NOMO-1 treated with dmso at 0.1 percent for 144 hours (cell line): ENCODE measurements at regions not wholly inside any gene's neighbourhood (a gene's known extent, or its start where the extent isn't known, plus 50 kb on each side); places are given as distances from the start of the nearest gene placed in this dataset.

Source experiments
- DNase-seq: peaks from one replicate; lab custom pipeline; 2025; ENCODE audit not compliant: unreplicated experiment; lab: John Stamatoyannopoulos, UW

DNA sequence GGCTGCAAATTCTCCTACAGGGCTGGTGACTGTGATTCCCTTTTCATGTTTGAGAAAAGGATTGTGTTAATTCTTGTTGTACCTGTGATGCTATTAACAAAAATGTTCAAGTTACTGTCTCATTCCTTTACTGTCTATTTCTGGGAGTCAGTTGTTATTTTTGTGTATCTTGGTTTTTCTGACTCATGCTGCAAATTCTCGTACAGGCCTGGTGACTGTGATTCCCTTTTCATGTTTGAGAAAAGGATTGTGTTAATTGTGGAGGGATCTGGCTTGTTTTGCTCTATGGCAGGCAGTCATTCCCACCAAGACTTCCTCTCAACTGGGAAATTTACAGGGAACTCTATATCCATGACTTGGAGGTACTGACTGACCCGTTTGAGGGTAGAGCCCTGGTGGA, 693.4 kb upstream of the INTU start:
- DNase-seq: no peak

DNA sequence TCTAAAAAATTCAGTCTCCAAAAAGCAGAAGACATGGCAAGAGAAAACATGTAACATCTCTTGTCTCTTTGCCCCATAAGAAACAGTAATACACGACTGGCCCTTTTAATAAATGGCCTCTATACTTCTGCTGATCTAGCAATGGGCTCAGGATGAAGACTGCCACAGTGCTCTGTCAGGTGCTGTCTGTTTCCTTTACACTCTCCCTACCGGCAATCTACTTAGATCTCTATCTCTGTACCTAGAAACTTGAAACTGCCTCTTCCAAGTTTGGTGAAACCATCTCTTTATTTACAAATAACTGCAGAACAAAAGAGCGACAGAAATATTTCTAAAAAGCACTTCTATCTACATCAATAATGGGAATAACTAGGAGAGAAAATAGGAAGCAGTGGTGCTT, 685.2 kb upstream of the INTU start:
- no peak for DNase-seq

DNA sequence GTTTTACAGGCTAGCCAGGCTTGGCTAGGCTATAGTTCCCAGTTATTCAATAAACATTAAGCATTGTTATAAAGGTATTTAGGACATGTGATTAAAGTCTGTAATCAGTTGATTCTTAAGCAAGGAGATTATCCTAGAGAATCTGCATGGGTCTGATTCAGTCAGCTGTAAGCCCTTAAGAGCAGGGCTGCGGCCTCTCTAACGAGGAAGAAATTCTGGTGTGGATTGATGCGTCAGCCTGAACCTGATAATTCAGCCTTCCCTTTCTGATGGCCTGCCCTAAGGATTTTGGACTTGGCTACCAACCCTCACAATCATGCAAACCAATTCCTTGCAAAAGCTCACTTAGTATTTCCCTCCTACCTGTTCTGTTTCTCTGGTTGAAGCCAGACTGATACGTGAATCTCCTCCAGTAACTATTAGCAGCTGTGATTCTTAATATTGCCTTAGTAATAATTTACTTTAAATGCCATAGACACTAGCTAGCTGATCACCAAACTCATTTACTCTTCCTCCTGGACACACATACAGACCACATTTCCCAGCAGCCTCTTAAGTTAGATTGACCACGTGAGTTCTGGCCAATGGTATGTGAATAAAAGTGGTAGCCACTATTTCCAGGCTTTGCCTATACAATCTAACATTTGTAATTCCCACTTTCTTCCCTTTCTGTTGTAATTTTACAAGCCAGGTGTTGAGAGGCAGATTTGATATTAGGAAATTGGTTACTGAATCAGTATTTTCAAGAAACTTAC, 678.0 kb upstream of the INTU start:
- no peak for DNase-seq

DNA sequence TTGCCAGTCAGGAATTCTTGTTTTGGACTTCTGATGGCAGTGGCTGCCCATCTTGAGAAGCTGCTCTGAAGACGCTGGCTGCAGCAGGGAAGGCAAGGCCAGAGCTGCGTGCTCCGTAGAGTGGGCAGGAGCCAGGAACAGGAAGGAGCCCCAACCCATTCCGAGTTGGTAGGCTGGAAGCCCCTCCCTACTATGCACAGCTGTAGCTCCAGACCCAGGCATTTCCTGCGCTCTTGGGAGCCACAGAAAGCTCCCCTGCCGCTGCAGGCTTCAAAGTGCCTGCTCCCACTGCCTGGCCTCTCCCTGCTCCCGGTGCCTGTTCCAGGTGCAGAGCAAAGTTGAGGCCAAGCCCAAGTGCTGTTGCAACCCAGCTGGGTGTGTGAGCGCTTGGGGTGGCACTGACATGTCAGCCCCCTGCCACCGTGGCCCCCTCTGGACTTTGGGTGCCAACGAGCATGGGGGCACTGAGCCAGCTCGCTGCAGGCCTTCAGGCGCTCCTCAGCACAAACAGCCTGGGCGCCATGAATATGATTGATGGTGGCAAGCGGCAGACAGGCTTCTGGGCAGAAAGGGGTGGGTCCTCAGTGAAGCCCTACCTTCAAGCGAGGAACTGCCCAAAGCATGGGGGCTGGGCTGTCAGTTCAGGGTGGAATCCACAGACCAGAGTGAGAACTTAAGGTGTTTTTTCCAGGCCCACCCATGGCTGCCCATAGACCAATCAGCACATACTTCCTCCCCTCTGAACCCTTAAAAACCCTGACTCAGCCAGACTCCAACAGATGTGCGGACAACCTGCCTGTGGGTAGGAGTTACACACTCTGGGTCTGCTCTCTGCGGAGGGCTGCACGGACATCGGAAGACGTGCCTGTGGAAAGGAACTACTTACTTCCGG, 677.2 kb upstream of the INTU start:
- DNase-seq: no peak

DNA sequence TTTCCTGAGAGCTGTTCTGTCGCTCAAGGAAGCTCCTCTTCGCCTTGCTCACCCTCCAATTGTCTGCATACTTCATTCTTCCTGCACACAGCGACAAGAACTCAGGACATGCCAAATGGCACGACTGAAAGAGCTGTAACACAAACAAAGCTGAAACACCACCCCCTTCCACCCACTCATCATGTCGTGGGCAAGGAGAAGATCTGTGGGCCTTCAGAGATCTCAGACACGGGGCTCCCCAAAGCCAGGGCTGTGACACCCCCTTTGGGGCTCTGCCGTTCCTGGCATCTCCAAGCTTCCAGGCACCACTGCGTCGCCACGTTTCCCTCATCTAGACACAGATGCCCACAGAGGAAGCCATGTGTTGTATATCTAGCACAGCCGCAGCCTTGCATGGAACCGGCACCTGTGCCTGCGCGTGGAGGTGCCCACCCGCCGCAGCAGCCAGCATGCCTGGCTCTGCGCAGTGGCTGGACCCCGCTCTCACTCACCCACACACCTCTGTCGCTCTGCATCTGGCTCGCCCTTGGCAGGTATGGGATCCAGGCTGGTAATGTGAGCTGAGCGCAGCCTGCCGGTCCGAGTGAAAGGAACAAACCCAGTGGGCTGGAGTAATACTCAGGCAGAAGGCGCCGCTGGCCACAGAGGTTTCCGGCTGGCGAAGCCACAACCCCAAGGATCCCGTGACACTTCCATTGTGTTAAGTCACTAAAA, 676.4 kb upstream of the INTU start:
- DNase-seq: no peak

DNA sequence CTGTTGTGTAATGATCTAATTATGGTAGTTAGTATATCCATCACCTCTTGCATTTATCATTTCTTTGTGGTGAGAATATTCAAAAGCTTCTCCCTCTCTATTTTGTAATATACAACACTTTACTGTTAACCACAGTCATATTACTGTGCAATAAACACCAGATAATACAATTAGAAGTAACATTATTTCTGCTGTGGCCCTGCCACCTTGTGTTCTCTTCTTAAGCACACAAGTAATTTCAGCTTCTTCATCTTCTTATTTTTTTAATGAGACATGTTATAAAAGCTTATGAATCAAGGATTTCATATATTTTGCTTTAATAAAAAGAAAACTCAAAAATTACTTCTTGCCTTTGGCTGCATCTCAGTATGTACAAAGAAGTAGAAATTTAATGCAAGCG, 675.2 kb upstream of the INTU start:
- DNase-seq: no peak

DNA sequence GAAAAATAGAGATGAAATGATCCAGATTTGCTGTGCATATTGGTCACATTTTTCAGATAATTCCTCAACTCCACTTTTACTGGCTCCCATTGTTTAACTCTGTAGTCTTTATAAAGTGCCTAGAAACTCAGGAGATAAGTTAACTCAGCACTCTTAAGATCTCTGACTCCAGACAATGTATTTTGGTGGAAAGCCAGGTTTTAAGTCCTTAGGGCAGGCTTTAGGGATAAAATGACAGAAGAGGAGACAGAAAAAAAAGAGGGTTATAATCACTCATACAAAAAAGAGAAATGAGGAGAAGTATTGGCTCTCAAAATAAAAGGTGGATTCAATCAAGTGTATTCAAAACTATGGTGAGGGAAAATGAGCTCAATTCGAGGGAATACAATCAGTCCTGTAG, 674.8 kb upstream of the INTU start:
- no peak for DNase-seq

DNA sequence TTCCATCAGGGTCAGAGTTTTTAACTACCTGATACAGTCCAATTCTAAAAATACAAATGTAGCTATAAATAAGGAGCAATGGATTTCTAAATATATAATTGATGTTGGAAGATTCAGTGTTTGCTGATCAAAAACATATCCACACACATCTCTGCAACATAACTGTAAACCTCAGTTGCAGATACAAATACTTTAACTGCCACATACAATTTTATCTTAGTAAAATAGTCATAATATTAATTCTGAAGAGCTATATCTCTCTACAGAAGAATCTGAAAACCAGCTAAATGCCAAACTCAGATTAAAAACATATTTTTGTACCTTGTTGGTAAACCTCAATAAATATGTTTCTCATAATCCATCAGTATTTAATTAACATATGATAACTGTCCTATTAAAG, 674.3 kb upstream of the INTU start:
- no peak for DNase-seq

DNA sequence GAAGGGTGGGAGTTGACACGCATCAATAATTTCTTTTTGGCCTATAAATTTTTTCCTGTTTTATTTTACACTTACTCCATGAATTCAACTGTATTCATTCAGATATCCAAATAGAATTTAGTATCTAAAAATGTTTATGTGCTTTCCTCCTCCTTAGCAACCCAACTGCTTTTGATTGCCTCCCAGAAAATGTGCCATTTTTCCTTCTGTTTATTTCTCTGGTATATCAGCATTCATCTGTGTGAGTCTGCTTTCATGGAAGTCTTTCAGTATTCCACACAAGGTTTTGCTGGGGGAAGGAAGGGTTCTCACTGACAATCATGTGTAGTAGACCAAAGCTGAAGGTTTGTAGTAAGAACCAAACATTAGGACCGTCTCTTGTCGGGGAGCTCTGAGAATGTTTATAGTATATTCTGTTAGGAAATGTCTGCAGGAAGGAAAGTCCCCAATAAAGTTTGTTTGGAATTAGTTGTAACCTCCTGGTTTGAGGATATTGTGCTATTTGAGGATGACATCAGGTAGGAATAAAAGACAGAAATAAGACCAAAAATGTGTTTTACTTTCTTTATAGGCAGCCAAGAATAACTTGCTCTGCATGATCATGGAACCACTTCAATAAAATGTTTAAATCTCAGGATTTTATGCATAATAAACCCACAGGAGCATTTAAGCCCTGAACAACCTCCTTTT, 673.6 kb upstream of the INTU start:
- DNase-seq: no peak

DNA sequence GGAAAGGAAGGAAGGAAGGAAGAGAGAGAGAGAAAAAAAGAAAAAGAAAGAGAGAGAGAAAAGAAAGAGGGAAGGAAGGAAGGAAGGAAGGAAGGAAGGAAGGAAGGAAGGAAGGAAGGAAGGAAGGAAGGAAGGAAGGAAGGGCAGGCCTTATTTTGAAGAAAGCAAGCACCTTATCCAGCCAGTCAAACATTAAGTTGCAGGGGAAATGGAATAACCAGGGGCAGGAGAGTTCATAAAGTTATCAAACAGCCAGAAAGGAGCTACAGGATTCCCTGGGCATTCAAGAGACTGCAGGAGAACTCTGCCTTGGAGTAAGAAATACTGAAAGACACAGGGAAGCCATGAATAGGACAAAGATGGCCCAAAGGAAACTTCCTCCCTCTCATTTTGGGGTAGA, 672.0 kb upstream of the INTU start:
- no peak for DNase-seq

DNA sequence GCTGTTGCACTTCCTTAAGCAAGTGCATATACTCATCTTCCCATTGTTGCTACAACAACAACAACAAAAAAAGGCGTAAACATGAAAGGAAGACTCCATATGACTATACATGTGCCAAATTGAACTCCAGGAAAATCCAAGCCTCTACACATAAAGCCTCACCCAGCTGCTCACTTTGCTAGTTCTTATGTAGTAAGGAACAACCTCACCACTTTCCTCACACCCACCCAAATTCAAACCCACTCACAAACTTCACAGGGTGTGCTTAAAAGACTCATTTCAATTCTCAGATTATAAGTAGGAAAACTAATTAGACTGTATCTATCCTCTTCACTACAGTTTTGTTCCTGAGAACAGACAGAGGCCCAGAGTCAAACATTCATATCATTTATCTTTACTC, 671.1 kb upstream of the INTU start:
- DNase-seq: no peak

DNA sequence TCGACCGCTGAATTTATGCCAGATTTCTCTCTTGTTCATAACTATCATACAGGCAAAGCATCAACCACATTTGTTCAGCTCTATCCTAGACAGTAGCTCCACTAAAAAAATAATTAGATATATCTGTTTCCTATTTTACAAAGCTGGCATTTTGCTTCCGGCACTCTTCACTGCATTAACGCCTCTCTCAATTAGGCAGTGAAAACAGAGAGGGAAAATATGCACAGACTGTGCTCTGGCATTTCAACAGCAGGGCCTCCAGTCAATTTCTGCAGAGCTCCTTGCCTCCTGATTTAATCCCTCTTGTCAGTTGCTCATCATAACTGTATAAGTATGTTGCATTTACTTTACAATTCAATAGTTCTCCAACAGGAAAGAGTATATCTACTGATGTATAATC, 666.9 kb upstream of the INTU start:
- no peak for DNase-seq

DNA sequence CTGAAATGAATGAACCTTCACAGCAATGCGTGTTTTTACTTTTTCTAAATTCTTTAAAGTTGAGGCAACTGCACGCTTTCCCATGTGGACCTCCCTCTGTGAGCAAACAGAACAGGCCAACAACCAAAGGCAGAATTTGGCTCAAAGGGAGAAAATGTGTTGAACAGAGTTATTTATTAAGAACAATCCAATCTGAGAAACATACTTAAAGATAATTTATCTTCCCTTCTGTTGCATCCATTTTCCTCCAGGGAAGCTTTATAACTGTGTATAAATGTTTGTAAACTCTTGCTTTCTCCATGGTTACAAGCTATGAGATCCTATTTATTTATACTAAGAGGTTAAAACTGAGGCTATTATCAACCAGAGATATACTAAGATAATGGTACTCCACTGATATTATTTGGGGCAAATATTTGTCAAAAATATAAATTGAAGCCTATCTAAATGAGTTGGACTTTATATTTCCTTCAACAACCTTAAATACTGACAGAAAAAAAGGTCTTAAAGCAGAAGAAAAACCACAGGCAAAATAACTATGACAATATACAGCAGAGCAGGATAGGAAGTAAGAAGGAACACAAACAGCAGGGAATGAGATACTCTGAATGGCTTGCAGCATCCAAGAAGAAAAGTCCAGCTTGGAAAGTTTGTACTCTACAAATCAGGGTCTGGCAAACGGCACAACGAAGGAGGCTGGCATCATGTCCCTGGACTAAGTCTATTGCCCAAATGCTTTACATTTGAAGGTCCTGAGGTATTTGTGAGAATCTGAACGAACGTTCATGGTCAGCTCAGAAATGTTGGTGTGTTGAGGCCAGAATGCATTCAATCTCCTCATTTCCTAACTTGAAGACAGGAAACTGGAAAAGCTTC, 663.2 kb upstream of the INTU start:
- no peak for DNase-seq

DNA sequence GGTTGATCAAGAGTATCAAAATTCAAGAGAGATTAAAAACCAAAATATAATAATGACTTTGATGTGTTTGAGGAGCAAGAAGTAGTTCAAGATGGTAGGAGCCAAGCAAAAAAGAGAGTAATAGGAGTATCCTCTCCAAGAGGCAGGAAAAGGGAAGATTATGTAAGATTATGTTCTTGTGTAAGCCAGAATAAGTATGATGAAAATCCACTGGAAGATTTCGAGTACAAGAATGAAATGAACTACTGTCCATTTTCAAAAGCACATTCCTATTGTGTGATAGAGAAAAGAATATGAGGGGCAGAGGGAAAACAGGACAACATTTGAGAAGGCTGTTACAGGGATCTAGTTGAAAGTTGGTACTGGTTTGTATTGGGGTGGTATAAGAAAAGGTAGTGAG, 659.6 kb upstream of the INTU start:
- DNase-seq: no peak

DNA sequence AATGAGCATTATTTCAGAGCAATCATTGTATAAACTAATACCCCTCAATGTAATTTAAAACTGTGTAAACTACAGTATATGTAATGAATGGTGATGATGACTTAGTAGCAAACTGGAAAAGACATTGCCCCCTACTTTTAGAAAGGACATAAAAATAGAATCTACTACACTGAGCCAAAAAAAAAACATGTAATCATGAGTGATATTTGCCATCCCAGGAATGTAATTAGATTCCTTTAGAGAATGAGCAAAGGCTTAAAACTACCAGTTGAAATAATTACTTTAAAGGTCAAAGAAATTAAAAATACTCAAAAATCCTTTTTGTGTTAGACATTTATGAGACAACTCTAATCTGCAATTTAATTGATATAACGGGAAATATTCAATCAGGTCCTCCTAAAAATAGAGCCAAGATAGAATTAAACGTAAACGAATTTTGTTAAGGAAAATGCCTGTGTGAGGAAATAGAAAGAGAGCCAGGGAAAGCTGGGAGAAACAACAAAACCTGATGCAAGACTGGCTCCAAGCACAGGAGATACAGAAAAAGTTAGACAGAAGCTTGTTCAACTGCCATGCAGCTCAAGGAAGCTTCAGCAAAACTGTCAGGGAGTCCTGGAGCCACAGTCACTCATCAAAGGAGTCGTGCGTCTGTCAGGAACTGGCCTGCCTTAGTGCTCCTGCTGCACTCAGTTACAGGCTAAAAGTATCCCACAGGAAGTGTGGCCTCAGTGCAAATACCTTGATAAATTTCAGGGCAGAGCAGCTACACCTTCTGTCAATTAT, 655.7 kb upstream of the INTU start:
- DNase-seq: no peak

DNA sequence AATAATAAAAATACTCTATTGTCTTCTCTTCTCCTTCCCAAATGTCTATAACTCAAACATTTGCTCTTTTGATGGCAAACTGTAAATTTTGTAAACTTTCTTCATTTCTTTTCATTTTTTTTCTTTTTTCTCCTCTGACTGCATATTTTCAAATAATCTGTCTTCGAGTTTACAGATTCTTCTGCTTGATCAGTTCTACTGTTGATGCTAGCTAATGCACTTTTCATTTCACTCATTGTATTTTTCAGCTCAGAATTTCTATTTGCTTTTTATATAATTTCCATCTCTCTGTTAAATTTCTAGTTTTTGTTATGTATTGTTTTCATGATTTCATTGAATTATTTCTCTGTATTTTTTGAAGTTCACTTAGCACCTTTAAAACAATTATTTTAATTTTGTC, 646.8 kb upstream of the INTU start:
- no peak for DNase-seq

DNA sequence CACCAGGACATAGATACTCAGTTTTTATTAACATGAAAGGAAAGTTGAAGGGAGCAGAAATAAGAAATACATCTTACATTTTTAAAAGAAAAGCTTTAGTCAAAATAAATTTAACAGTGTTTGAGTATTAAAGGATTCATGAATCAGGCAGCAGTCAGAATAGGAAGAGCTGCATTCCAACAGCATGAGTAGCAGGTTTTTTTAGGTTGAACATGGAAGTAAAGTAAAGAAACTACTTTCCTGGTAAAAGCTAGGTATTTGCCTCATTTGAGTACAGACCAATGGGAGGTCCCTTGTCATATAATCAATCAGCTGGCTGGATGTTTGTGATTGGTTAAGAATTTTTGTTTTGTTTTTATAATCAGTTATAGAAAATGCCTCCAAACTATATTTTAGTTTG, 645.9 kb upstream of the INTU start:
- no peak for DNase-seq

DNA sequence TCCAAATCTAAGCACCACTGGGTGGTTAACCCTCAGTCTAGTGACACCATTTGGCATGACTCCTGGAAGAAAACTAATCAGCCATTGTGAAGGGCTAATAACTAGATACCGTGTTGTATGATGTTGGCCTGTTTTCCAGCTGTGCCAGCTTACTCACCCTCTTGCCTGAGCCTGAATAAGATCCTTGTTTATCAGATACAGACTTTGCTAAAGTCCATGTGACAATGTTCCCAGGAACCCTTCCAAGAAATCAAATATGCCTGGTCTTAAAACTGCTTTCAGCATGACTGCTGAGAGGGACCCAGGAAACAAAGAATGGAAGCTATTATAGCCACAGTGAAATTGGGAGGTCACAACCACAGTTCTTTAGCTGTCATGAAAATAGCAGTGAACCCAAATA, 640.8 kb upstream of the INTU start:
- DNase-seq: no peak

DNA sequence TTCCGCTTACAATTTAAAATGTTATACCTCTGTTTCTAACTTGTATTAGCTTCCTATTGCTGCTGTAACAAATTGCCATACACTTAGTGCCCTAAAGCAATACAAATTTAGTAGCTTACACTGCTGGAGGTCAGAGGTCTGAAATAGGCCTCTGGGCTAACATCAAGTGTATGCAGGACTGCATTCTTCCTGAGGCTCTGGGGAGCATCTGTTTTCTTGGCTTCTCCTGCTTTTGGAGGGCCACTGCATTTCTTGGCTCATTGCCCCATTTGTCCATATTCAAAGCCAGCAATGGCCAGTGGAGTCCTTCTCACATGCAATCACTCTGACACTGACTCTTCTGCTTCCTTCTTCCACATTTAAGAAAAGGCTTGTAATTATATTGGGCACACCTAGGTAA, 639.8 kb upstream of the INTU start:
- no peak for DNase-seq

DNA sequence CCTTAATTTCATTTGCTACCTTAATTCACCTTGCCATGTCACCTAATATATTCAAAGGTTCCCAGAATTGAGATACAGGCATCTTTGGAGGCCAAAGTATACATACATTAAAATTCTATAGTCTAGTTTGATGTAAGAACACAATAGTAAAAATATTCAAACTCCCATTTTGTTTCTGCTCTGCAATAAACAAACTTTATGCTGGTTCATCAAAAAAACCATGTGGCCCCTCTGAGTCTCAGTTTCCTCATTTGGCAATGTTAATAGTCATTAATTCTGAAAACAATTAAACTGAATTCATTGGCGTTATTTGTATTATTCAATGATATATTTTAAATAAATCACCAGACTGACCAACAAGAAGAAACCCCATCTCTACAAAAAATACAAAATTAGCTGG, 639.4 kb upstream of the INTU start:
- no peak for DNase-seq
